Sigmoid colon (tissue), 4 donors: ENCODE measurements at regions not wholly inside any gene's neighbourhood (a gene's known extent, or its start where the extent isn't known, plus 50 kb on each side); places are given as distances from the start of the nearest gene placed in this dataset.

ENCODE experiments used
- CTCF ChIP-seq, 4 experiments: fragments of 450-650 bp in 3 of 4; fragments of 200-600 bp in 1 of 4; IDR thresholded peaks; one replicate each; pipeline ENCODE4 v1.5.1; 2016 to 2019; ENCODE audit warnings: antibody characterized with exemption in 4 of 4, mild to moderate bottlenecking in 3 of 4, moderate library complexity in 2 of 4
- POLR2A ChIP-seq, 2 donors: fragments of 450-650 bp; IDR thresholded peaks; one replicate each; pipeline ENCODE4 v1.6.1; 2016; ENCODE audit warnings: antibody characterized with exemption in 2 of 2, mild to moderate bottlenecking in 2 of 2, moderate library complexity in 2 of 2
- POLR2AphosphoS5 ChIP-seq, 4 donors: sonication (generic); formaldehyde crosslinking; IDR thresholded peaks; one replicate each; pipeline ENCODE4 v1.6.1; 2017; ENCODE audit warnings: antibody characterized with exemption in 4 of 4

- TF ChIP-seq CTCF (IDR thresholded peaks at IDR 0.05) (no peak), POLR2A (IDR thresholded peaks at IDR 0.05) (no peak), POLR2AphosphoS5 (IDR thresholded peaks at IDR 0.05) (no peak)
Measured at GRCh38 chr20:25859649-25860530, 163.2 kb upstream of the ZNF337 start.
